ENCODE measurements at regions not wholly inside any gene's neighbourhood (a gene's known extent, or its start where the extent isn't known, plus 50 kb on each side); places are given as distances from the start of the nearest gene placed in this dataset.
"Not testable (repeated sequence)": the region's sequence is repeated elsewhere in the genome, so short reads cannot be mapped to it uniquely, and the experiment has no call there.

DNA sequence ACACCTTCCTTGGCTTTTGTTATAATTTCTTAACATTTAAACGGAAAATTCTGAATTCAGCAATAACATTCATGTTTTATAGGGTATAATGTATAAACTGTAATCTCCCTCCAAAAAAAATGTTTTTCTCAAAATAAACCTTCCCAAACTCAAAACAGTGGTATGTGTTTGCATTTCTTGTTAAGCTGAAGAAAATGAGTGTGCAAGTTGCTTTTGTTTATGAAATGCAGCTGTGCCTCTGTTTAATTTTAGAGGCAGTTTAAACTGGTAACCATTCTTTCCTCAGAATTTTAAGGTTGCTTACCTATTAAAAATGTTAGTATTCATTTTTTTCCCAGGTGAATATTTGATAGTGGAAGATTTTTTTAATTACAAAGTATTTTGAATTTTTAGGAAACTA is 105.0 kb upstream of the ANKRD50 start:
- H4K91ac ChIP-seq (ENCODE audit: low read depth, low read length, poor library complexity): no peak overlapping the region
- no peak overlapping the region for H3K14ac ChIP-seq (ENCODE audit: low read length)
- H3K79me1 ChIP-seq (ENCODE audit: low read depth, low read length): no peaks in the 10 kb centered on the region
- H3K9me3 ChIP-seq (replicated peaks in 1 of 2; ENCODE audit: control insufficient read depth in 2 of 2, insufficient read depth in 1 of 2, low read depth in 1 of 2, low read length in 2 of 2): no peaks in the 10 kb centered on the region
- no peak overlapping the region for H4K8ac ChIP-seq (ENCODE audit: low read depth, low read length)
- H3K27me3 ChIP-seq (ENCODE audit: control insufficient read depth in 3 of 3, insufficient read depth in 3 of 3, low read depth in 1 of 3, low read length in 3 of 3): no peaks in the 10 kb centered on the region
- no peak overlapping the region for H3K18ac ChIP-seq (ENCODE audit: low read length)
- no peak overlapping the region for H2BK12ac ChIP-seq (ENCODE audit: low read length)
- no peaks in the 10 kb centered on the region for H3K36me3 ChIP-seq (replicated peaks in 1 of 2; ENCODE audit: control insufficient read depth in 2 of 2, insufficient read depth in 2 of 2, low read length in 2 of 2)
- H3K4me1 ChIP-seq (ENCODE audit: control insufficient read depth in 2 of 2, insufficient read depth in 1 of 2, low read depth in 1 of 2, low read length in 2 of 2): no peaks in the 10 kb centered on the region
- no peak overlapping the region for H3K9ac ChIP-seq (ENCODE audit: low read depth, low read length, poor library complexity)
- no peak overlapping the region for H2BK120ac ChIP-seq (ENCODE audit: low read depth, low read length)
- no peak overlapping the region for H2AFZ ChIP-seq (ENCODE audit: low read length)
- no peak overlapping the region for H2BK15ac ChIP-seq (ENCODE audit: low read length)
- H3K23ac ChIP-seq (ENCODE audit: low read depth, low read length, poor library complexity): no peak overlapping the region
- no peak overlapping the region for H3K27ac ChIP-seq (replicated peaks; ENCODE audit: low read length)
- no peak for DNase-seq (ENCODE audit: low spot score)
- no CpG with 5 or more reads among the region's 1 CpG for WGBS, 2 donors (ENCODE audit: extremely low coverage in 2 of 2, insufficient read length in 2 of 2, insufficient replicate concordance in 1 of 2)
- no peak overlapping the region for H2BK5ac ChIP-seq (ENCODE audit: low read length)
- H3K4me2 ChIP-seq (ENCODE audit: insufficient read depth, low read length, poor library complexity, severe bottlenecking): no peak overlapping the region
- no peak overlapping the region for H2AK5ac ChIP-seq (ENCODE audit: low read depth, low read length)
- no peak overlapping the region for H3K4ac ChIP-seq (ENCODE audit: low read length)
- H3K4me3 ChIP-seq (ENCODE audit: low read length in 2 of 2): no peak overlapping the region

GRCh38 chr4:124812203-124812602 is 99.7 kb upstream of the ANKRD50 start:
- not testable (repeated sequence) for H3K4me1 ChIP-seq (ENCODE audit: control insufficient read depth in 2 of 2, insufficient read depth in 1 of 2, low read depth in 1 of 2, low read length in 2 of 2); H4K8ac ChIP-seq (ENCODE audit: low read depth, low read length); H2AFZ ChIP-seq (ENCODE audit: low read length); H3K9me3 ChIP-seq (replicated peaks in 1 of 2; ENCODE audit: control insufficient read depth in 2 of 2, insufficient read depth in 1 of 2, low read depth in 1 of 2, low read length in 2 of 2); H3K4ac ChIP-seq (ENCODE audit: low read length); H2BK120ac ChIP-seq (ENCODE audit: low read depth, low read length); H2AK5ac ChIP-seq (ENCODE audit: low read depth, low read length); H4K91ac ChIP-seq (ENCODE audit: low read depth, low read length, poor library complexity); H2BK5ac ChIP-seq (ENCODE audit: low read length); H3K36me3 ChIP-seq (replicated peaks in 1 of 2; ENCODE audit: control insufficient read depth in 2 of 2, insufficient read depth in 2 of 2, low read length in 2 of 2); H3K4me3 ChIP-seq (ENCODE audit: low read length in 2 of 2); H3K14ac ChIP-seq (ENCODE audit: low read length); H3K4me2 ChIP-seq (ENCODE audit: insufficient read depth, low read length, poor library complexity, severe bottlenecking); H3K18ac ChIP-seq (ENCODE audit: low read length); DNase-seq (ENCODE audit: low spot score); H3K27me3 ChIP-seq (ENCODE audit: control insufficient read depth in 3 of 3, insufficient read depth in 3 of 3, low read depth in 1 of 3, low read length in 3 of 3); H3K27ac ChIP-seq (replicated peaks; ENCODE audit: low read length); H2BK12ac ChIP-seq (ENCODE audit: low read length); H3K79me1 ChIP-seq (ENCODE audit: low read depth, low read length); H3K23ac ChIP-seq (ENCODE audit: low read depth, low read length, poor library complexity); H2BK15ac ChIP-seq (ENCODE audit: low read length); H3K9ac ChIP-seq (ENCODE audit: low read depth, low read length, poor library complexity)
- no CpG with 5 or more reads among the region's 6 CpGs for WGBS, 2 donors (ENCODE audit: extremely low coverage in 2 of 2, insufficient read length in 2 of 2, insufficient replicate concordance in 1 of 2)

GRCh38 chr4:124810827-124811226 is 98.3 kb upstream of the ANKRD50 start:
- no peak overlapping the region for H4K91ac ChIP-seq (ENCODE audit: low read depth, low read length, poor library complexity)
- no peak overlapping the region for H3K23ac ChIP-seq (ENCODE audit: low read depth, low read length, poor library complexity)
- no peak overlapping the region for H3K18ac ChIP-seq (ENCODE audit: low read length)
- no peaks in the 10 kb centered on the region for H3K4me1 ChIP-seq (ENCODE audit: control insufficient read depth in 2 of 2, insufficient read depth in 1 of 2, low read depth in 1 of 2, low read length in 2 of 2)
- H3K27ac ChIP-seq (replicated peaks; ENCODE audit: low read length): no peak overlapping the region
- H4K8ac ChIP-seq (ENCODE audit: low read depth, low read length): no peak overlapping the region
- H2BK5ac ChIP-seq (ENCODE audit: low read length): no peak overlapping the region
- no peak for DNase-seq (ENCODE audit: low spot score)
- H3K4me3 ChIP-seq (ENCODE audit: low read length in 2 of 2): no peak overlapping the region
- H3K36me3 ChIP-seq (replicated peaks in 1 of 2; ENCODE audit: control insufficient read depth in 2 of 2, insufficient read depth in 2 of 2, low read length in 2 of 2): no peaks in the 10 kb centered on the region
- no peaks in the 10 kb centered on the region for H3K27me3 ChIP-seq (ENCODE audit: control insufficient read depth in 3 of 3, insufficient read depth in 3 of 3, low read depth in 1 of 3, low read length in 3 of 3)
- no peak overlapping the region for H3K14ac ChIP-seq (ENCODE audit: low read length)
- no peaks in the 10 kb centered on the region for H3K79me1 ChIP-seq (ENCODE audit: low read depth, low read length)
- no peak overlapping the region for H3K9ac ChIP-seq (ENCODE audit: low read depth, low read length, poor library complexity)
- H2AFZ ChIP-seq (ENCODE audit: low read length): no peak overlapping the region
- no peak overlapping the region for H2BK15ac ChIP-seq (ENCODE audit: low read length)
- no peaks in the 10 kb centered on the region for H3K9me3 ChIP-seq (replicated peaks in 1 of 2; ENCODE audit: control insufficient read depth in 2 of 2, insufficient read depth in 1 of 2, low read depth in 1 of 2, low read length in 2 of 2)
- H3K4me2 ChIP-seq (ENCODE audit: insufficient read depth, low read length, poor library complexity, severe bottlenecking): no peak overlapping the region
- H3K4ac ChIP-seq (ENCODE audit: low read length): no peak overlapping the region
- H2BK12ac ChIP-seq (ENCODE audit: low read length): no peak overlapping the region
- H2BK120ac ChIP-seq (ENCODE audit: low read depth, low read length): no peak overlapping the region
- H2AK5ac ChIP-seq (ENCODE audit: low read depth, low read length): no peak overlapping the region

DNA sequence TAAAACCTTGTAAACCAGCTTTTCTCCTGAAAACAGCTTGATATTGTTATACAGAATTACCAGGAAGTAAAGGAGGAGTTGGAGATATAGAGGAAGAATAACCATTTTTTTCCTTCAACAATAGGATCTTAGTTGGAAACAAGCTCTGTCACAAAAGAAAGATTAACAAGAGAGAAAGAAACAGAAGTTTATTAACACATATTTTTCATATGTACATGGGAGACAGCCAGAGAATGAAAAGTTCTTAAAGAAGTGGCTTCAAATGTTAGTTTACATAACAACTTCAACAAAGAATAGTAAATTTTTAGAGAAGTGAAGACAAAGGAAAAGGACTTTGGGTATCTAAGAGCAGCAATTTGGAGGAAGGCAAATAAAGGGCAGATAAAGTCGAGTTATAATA is 94.9 kb upstream of the ANKRD50 start:
- Histone ChIP-seq H2BK15ac (ENCODE audit: low read length) (no peak overlapping the region), H3K4me1 (ENCODE audit: control insufficient read depth in 2 of 2, insufficient read depth in 1 of 2, low read depth in 1 of 2, low read length in 2 of 2) (no peaks in the 10 kb centered on the region), H2BK12ac (ENCODE audit: low read length) (no peak overlapping the region), H3K9me3 (replicated peaks in 1 of 2; ENCODE audit: control insufficient read depth in 2 of 2, insufficient read depth in 1 of 2, low read depth in 1 of 2, low read length in 2 of 2) (no peaks in the 10 kb centered on the region), H3K4me2 (ENCODE audit: insufficient read depth, low read length, poor library complexity, severe bottlenecking) (no peak overlapping the region), H3K14ac (ENCODE audit: low read length) (no peak overlapping the region), H4K91ac (ENCODE audit: low read depth, low read length, poor library complexity) (no peak overlapping the region), H3K4me3 (ENCODE audit: low read length in 2 of 2) (no peak overlapping the region), H3K27ac (replicated peaks; ENCODE audit: low read length) (no peak overlapping the region), H2AK5ac (ENCODE audit: low read depth, low read length) (no peak overlapping the region), H3K36me3 (replicated peaks in 1 of 2; ENCODE audit: control insufficient read depth in 2 of 2, insufficient read depth in 2 of 2, low read length in 2 of 2) (no peaks in the 10 kb centered on the region), H2BK120ac (ENCODE audit: low read depth, low read length) (no peak overlapping the region), H3K27me3 (ENCODE audit: control insufficient read depth in 3 of 3, insufficient read depth in 3 of 3, low read depth in 1 of 3, low read length in 3 of 3) (no peaks in the 10 kb centered on the region), H2BK5ac (ENCODE audit: low read length) (no peak overlapping the region), H3K4ac (ENCODE audit: low read length) (no peak overlapping the region), H3K23ac (ENCODE audit: low read depth, low read length, poor library complexity) (no peak overlapping the region), H3K18ac (ENCODE audit: low read length) (no peak overlapping the region), H3K9ac (ENCODE audit: low read depth, low read length, poor library complexity) (no peak overlapping the region), H4K8ac (ENCODE audit: low read depth, low read length) (no peak overlapping the region), H3K79me1 (ENCODE audit: low read depth, low read length) (no peaks in the 10 kb centered on the region), H2AFZ (ENCODE audit: low read length) (no peak overlapping the region)
- no CpG with 5 or more reads among the region's 1 CpG for WGBS, 2 donors (ENCODE audit: extremely low coverage in 2 of 2, insufficient read length in 2 of 2, insufficient replicate concordance in 1 of 2)
- DNase-seq (ENCODE audit: low spot score): no peak
